ENCODE measurements at regions not wholly inside any gene's neighbourhood (a gene's known extent, or its start where the extent isn't known, plus 50 kb on each side); places are given as distances from the start of the nearest gene placed in this dataset.

- TF ChIP-seq POLR2A (IDR thresholded peaks at IDR 0.05) (no peak), CTCF (IDR thresholded peaks at IDR 0.05) (no peak), EP300 (IDR thresholded peaks at IDR 0.05) (no peak)
Observed at GRCh38 chr5:67459253-67459652, 262.7 kb upstream of the CD180 start.

Data from tibial nerve (tissue), 4 donors.